H1 (cell line): ENCODE measurements at regions not wholly inside any gene's neighbourhood (a gene's known extent, or its start where the extent isn't known, plus 50 kb on each side); places are given as distances from the start of the nearest gene placed in this dataset.

Source experiments
- CTCF ChIA-PET: fragments of 300-600 bp; sonication (Branson Sonifier 250); formaldehyde crosslinking; loops from one replicate; lab custom pipeline; 2021; ENCODE audit not compliant: partially characterized antibody; lab: Charles Lee
- POLR2A ChIA-PET: fragments of 300-600 bp; sonication (Branson Sonifier 250); formaldehyde crosslinking; loops from one replicate; lab custom pipeline; 2021; ENCODE audit warnings: inconsistent platforms; ENCODE audit not compliant: partially characterized antibody; lab: Charles Lee
- DNase-seq, 2 experiments: peaks; one replicate each; pipeline versions ENCODE4 v3.0.0 to v3.0.0-alpha.2; 2010 to 2022; ENCODE audit warnings: low spot score in 2 of 2, low read depth in 1 of 2, mixed read lengths in 1 of 2
- FAIRE-seq: peaks from 2 replicates; lab custom pipeline; 2011; peaks lifted over from hg19 to GRCh38; lab: Jason Lieb, UNC
- H2AFZ ChIP-seq: 2 replicates; pipeline ENCODE4 v1.8.1; 2012; ENCODE audit warnings: low read length, inconsistent platforms
- H2AK5ac ChIP-seq: 2 replicates; pipeline ENCODE4 v1.6.1; 2013; ENCODE audit warnings: low read depth, low read length
- H2BK120ac ChIP-seq: replicated peaks from 2 replicates; pipeline ENCODE3; 2013; ENCODE audit warnings: low read depth, low read length, inconsistent platforms
- H2BK12ac ChIP-seq: 2 replicates; pipeline ENCODE4 v1.6.1; 2013; ENCODE audit warnings: low read depth, low read length
- H2BK15ac ChIP-seq: 2 replicates; pipeline ENCODE4 v1.6.1; 2013; ENCODE audit warnings: low read length
- H2BK20ac ChIP-seq: 2 replicates; pipeline ENCODE4 v1.6.1; 2013; ENCODE audit warnings: low read length
- H2BK5ac ChIP-seq: 2 replicates; pipeline ENCODE4 v1.6.1; 2013; ENCODE audit warnings: low read depth, low read length
- H3K14ac ChIP-seq: 2 replicates; pipeline ENCODE4 v1.6.1; 2013; ENCODE audit warnings: inconsistent platforms; ENCODE audit not compliant: insufficient read length
- H3K18ac ChIP-seq: 2 replicates; pipeline ENCODE4 v1.6.1; 2013; ENCODE audit warnings: low read length; ENCODE audit errors: extremely low read depth
- H3K23ac ChIP-seq: 2 replicates; pipeline ENCODE4 v1.6.1; 2013; ENCODE audit warnings: inconsistent platforms; ENCODE audit not compliant: insufficient read length
- H3K23me2 ChIP-seq: 2 replicates; pipeline ENCODE4 v1.6.1; 2013; ENCODE audit warnings: low read depth, low read length
- H3K27ac ChIP-seq: 2 replicates; pipeline ENCODE4 v1.6.1; 2011; ENCODE audit warnings: low read depth, low read length, inconsistent platforms
- H3K27me3 ChIP-seq, 4 experiments: replicated peaks in 1 of 4; 1 replicate in 1 of 4; 2 replicates in 3 of 4; pipeline versions ENCODE4 v1.6.1 to v1.8.1; 2011 to 2013; ENCODE audit warnings: low read length in 3 of 4, mild to moderate bottlenecking in 3 of 4, inconsistent platforms in 2 of 4, mixed read lengths in 2 of 4, moderate library complexity in 1 of 4; ENCODE audit not compliant: control insufficient read depth in 3 of 4, insufficient read depth in 3 of 4; ENCODE audit errors: extremely low read depth in 1 of 4
- H3K36me3 ChIP-seq, 4 experiments: 2 replicates each; pipeline versions ENCODE4 v1.6.1 to v1.8.1; 2011 to 2013; ENCODE audit warnings: mild to moderate bottlenecking in 4 of 4, low read length in 3 of 4, moderate library complexity in 2 of 4, control low read depth in 1 of 4, inconsistent platforms in 1 of 4; ENCODE audit not compliant: insufficient read depth in 4 of 4, control insufficient read depth in 2 of 4
- H3K4ac ChIP-seq: replicated peaks from 2 replicates; pipeline ENCODE3; 2013; ENCODE audit warnings: low read length, low read depth, mixed read lengths, inconsistent platforms; ENCODE audit not compliant: insufficient read length
- H3K4me1 ChIP-seq, 4 experiments: replicated peaks in 1 of 4; 1 replicate in 1 of 4; 2 replicates in 3 of 4; pipeline versions ENCODE4 v1.6.1 to v1.8.1; 2011 to 2013; ENCODE audit warnings: low read length in 3 of 4, inconsistent platforms in 2 of 4, mixed read lengths in 1 of 4; ENCODE audit not compliant: insufficient read depth in 4 of 4, control insufficient read depth in 3 of 4
- H3K4me2 ChIP-seq, 2 experiments: 2 replicates each; pipeline versions ENCODE4 v1.6.1 to v1.8.1; 2011 to 2013; ENCODE audit warnings: low read depth in 2 of 2, low read length in 2 of 2, control low read depth in 1 of 2, inconsistent platforms in 1 of 2, mild to moderate bottlenecking in 1 of 2; ENCODE audit not compliant: insufficient read depth in 1 of 2
- H3K4me3 ChIP-seq, 4 experiments: fragments of 200-600, 300-600 bp in 1 of 4; sonication (generic), shearing (Covaris generic), sonication (Bioruptor Twin) in 1 of 4; 2 replicates each; pipeline versions ENCODE4 v1.5.1 to v1.8.1; 2011 to 2016; ENCODE audit warnings: low read length in 4 of 4, low read depth in 3 of 4, control low read depth in 2 of 4, inconsistent platforms in 2 of 4, mild to moderate bottlenecking in 2 of 4, mixed read lengths in 1 of 4, moderate library complexity in 1 of 4; ENCODE audit not compliant: insufficient read depth in 2 of 4; ENCODE audit errors: extremely low read depth in 1 of 4
- H3K56ac ChIP-seq: replicated peaks from 2 replicates; pipeline ENCODE3; 2013; ENCODE audit warnings: low read depth, mild to moderate bottlenecking, mixed read lengths, low read length, inconsistent platforms; ENCODE audit not compliant: insufficient read length
- H3K79me1 ChIP-seq: 2 replicates; pipeline ENCODE4 v1.6.1; 2013; ENCODE audit warnings: low read depth, low read length, control low read depth
- H3K79me2 ChIP-seq, 2 experiments: 2 replicates each; pipeline versions ENCODE4 v1.6.1 to v1.8.1; 2012 to 2013; ENCODE audit warnings: low read length in 2 of 2, mild to moderate bottlenecking in 2 of 2, inconsistent platforms in 1 of 2; ENCODE audit not compliant: insufficient read depth in 2 of 2, control insufficient read depth in 1 of 2
- H3K9ac ChIP-seq, 4 experiments: replicated peaks in 1 of 4; 1 replicate in 1 of 4; 2 replicates in 3 of 4; pipeline versions ENCODE4 v1.6.1 to v1.8.1; 2011 to 2013; ENCODE audit warnings: low read depth in 3 of 4, low read length in 3 of 4, control low read depth in 2 of 4, mild to moderate bottlenecking in 2 of 4, moderate library complexity in 2 of 4, inconsistent platforms in 1 of 4; ENCODE audit errors: extremely low read depth in 1 of 4
- H3K9me3 ChIP-seq, 2 experiments: 2 replicates each; pipeline versions ENCODE4 v1.6.1 to v1.8.1; 2012 to 2013; ENCODE audit warnings: mild to moderate bottlenecking in 2 of 2, moderate library complexity in 2 of 2, control low read depth in 1 of 2, inconsistent platforms in 1 of 2, low read depth in 1 of 2, low read length in 1 of 2, mixed read lengths in 1 of 2; ENCODE audit not compliant: insufficient read depth in 2 of 2
- H4K20me1 ChIP-seq, 2 experiments: replicated peaks in 1 of 2; 2 replicates each; pipeline versions ENCODE3 to v1.8.1; 2011 to 2013; ENCODE audit warnings: inconsistent platforms in 2 of 2, low read length in 2 of 2, mild to moderate bottlenecking in 1 of 2; ENCODE audit not compliant: insufficient read depth in 2 of 2, control insufficient read depth in 1 of 2
- H4K5ac ChIP-seq: 2 replicates; pipeline ENCODE4 v1.6.1; 2013; ENCODE audit warnings: low read length, low read depth, mixed read lengths, inconsistent platforms; ENCODE audit not compliant: insufficient read length
- H4K8ac ChIP-seq: 2 replicates; pipeline ENCODE4 v1.8.0; 2013; ENCODE audit warnings: mild to moderate bottlenecking, moderate library complexity, low read length, inconsistent platforms; ENCODE audit not compliant: insufficient read depth; ENCODE audit errors: extremely low read depth
- H4K91ac ChIP-seq: replicated peaks from 2 replicates; pipeline ENCODE3; 2013; ENCODE audit warnings: low read length, mixed read lengths, inconsistent platforms; ENCODE audit not compliant: insufficient read length
- ATF2 ChIP-seq: IDR thresholded peaks from 2 replicates; pipeline ENCODE4 v1.6.1; 2012; ENCODE audit warnings: low read length, inconsistent platforms
- EP300 ChIP-seq, 2 experiments: IDR thresholded peaks; 1 replicate in 1 of 2; 2 replicates in 1 of 2; pipeline ENCODE4 v1.6.1; 2011 to 2012; ENCODE audit warnings: low read depth in 2 of 2, low read length in 2 of 2, mild to moderate bottlenecking in 2 of 2, borderline replicate concordance in 1 of 2, inconsistent platforms in 1 of 2, moderate library complexity in 1 of 2
- JUND ChIP-seq: IDR thresholded peaks from 2 replicates; pipeline ENCODE4 v1.6.1; 2011; ENCODE audit warnings: mild to moderate bottlenecking, improper control_type of control experiment, low read length
- KDM4A ChIP-seq: IDR thresholded peaks from one replicate; pipeline ENCODE4 v1.7.1; 2012; ENCODE audit warnings: low read depth, mild to moderate bottlenecking, moderate library complexity, low read length, inconsistent platforms; ENCODE audit not compliant: severe bottlenecking
- MAFK ChIP-seq: IDR thresholded peaks from 2 replicates; pipeline ENCODE4 v1.6.1; 2012; ENCODE audit warnings: low read depth, mild to moderate bottlenecking, improper control_type of control experiment, low read length
- PHF8 ChIP-seq: fragments of 200-600 bp; sonication (generic); conservative IDR thresholded peaks from 2 replicates; pipeline ENCODE4 v1.7.1; 2012; ENCODE audit warnings: low read depth, mild to moderate bottlenecking, inconsistent platforms, low read length, moderate library complexity
- RNF2 ChIP-seq: fragments of 200-900, 300-1000 bp; sonication (generic); IDR thresholded peaks from 2 replicates; pipeline ENCODE4 v1.7.1; 2016; ENCODE audit warnings: borderline replicate concordance, low read depth, mild to moderate bottlenecking, antibody characterized with exemption, low read length; ENCODE audit not compliant: poor library complexity, severe bottlenecking; ENCODE audit errors: missing control alignments
- RXRA ChIP-seq: IDR thresholded peaks from 2 replicates; pipeline ENCODE4 v1.6.1; 2011; ENCODE audit warnings: low read depth, mild to moderate bottlenecking, low read length, moderate library complexity; ENCODE audit not compliant: insufficient read depth
- SRF ChIP-seq: IDR thresholded peaks from 2 replicates; pipeline ENCODE4 v1.6.1; 2011; ENCODE audit warnings: mild to moderate bottlenecking, low read depth, low read length, moderate library complexity
- TAF7 ChIP-seq: optimal IDR thresholded peaks from 2 replicates; pipeline ENCODE3; 2011; ENCODE audit warnings: low read depth, mild to moderate bottlenecking, inconsistent platforms, low read length, moderate library complexity, borderline replicate concordance
- TBP ChIP-seq: IDR thresholded peaks from 2 replicates; pipeline ENCODE4 v1.6.1; 2011; ENCODE audit warnings: low read depth, low read length, improper control_type of control experiment
- ZNF274 ChIP-seq: IDR thresholded peaks from 2 replicates; pipeline ENCODE4 v1.7.0; 2012; ENCODE audit warnings: low read length, borderline replicate concordance; ENCODE audit errors: extremely low read depth
- WGBS, 2 experiments: shearing (Covaris generic) in 1 of 2; methylation state at CpG; one replicate each; pipeline versions ENCODE4 v1.1.6 to v1.1.7; 2013 to 2015; ENCODE audit warnings: low lambda C conversion rate in 2 of 2, mixed read lengths in 2 of 2, inconsistent platforms in 1 of 2, low coverage in 1 of 2, missing lambda C conversion rate in 1 of 2; ENCODE audit not compliant: insufficient replicate concordance in 2 of 2, insufficient coverage in 1 of 2, insufficient read length in 1 of 2; ENCODE audit errors: extremely low coverage in 1 of 2, missing lambda C conversion rate in 1 of 2; 5-methylcytosine and 5-hydroxymethylcytosine counted together

GRCh38 chr12:24494401-24494800 is 454.5 kb downstream of the BCAT1 start:
- H3K9me3 ChIP-seq: no peaks in the 10 kb centered on the region
- no peak overlapping the region for H4K91ac ChIP-seq
- H3K79me1 ChIP-seq: no peaks in the 10 kb centered on the region
- H3K4ac ChIP-seq: no peak overlapping the region
- FAIRE-seq: no peak
- H3K14ac ChIP-seq: no peak overlapping the region
- H3K23me2 ChIP-seq: no peaks in the 10 kb centered on the region
- no peak overlapping the region for H3K56ac ChIP-seq
- H3K4me2 ChIP-seq: no peak overlapping the region
- H2AFZ ChIP-seq: no peak overlapping the region
- H2AK5ac ChIP-seq: no peak overlapping the region
- no peak overlapping the region for H4K5ac ChIP-seq
- no peak overlapping the region for H3K23ac ChIP-seq
- H2BK15ac ChIP-seq: no peak overlapping the region
- no peak overlapping the region for H3K9ac ChIP-seq
- POLR2A ChIA-PET: interaction anchor here (0.6 kb wide), 1 partner anchor 148 kb away, joined by 4 read pairs; no protein-coding TSS in a partner anchor
- no peak overlapping the region for H2BK120ac ChIP-seq
- H3K36me3 ChIP-seq: no peaks in the 10 kb centered on the region
- no peak overlapping the region for H3K4me3 ChIP-seq
- CTCF ChIA-PET: no interaction called here
- no peak overlapping the region for H2BK5ac ChIP-seq
- H2BK20ac ChIP-seq: no peak overlapping the region
- H3K27me3 ChIP-seq: no peaks in the 10 kb centered on the region
- H2BK12ac ChIP-seq: no peak overlapping the region
- H4K8ac ChIP-seq: no peak overlapping the region
- H3K4me1 ChIP-seq: no peaks in the 10 kb centered on the region
- no peaks in the 10 kb centered on the region for H4K20me1 ChIP-seq
- no peak for DNase-seq
- WGBS, 2 experiments: 90% methylated on average over 2 of the region's 2 CpGs; no CpG with 5 or more reads in 1 of the 2 experiments
- H3K18ac ChIP-seq: no peak overlapping the region
- H3K79me2 ChIP-seq: no peaks in the 10 kb centered on the region
- H3K27ac ChIP-seq: no peak overlapping the region
- no peak for TF ChIP-seq RNF2
- no peak for TF ChIP-seq EP300 (IDR thresholded peaks at IDR 0.05; ENCODE audit: borderline replicate concordance in 1 of 2, low read depth in 2 of 2, low read length in 2 of 2)
- no peak for TF ChIP-seq ATF2
- no peak for TF ChIP-seq RXRA
- no peak for TF ChIP-seq JUND
- no peak for TF ChIP-seq TBP
- TF ChIP-seq TAF7: no peak
- no peak for TF ChIP-seq PHF8
- TF ChIP-seq ZNF274: no peak
- TF ChIP-seq KDM4A: no peak
- TF ChIP-seq SRF: no peak
- TF ChIP-seq MAFK: no peak
